ENCODE measurements at regions not wholly inside any gene's neighbourhood (a gene's known extent, or its start where the extent isn't known, plus 50 kb on each side); places are given as distances from the start of the nearest gene placed in this dataset.

GRCh38 chr2:53096351-53096750 is 671.3 kb upstream of the CHAC2 start:
- no peak for TF ChIP-seq CTCF (IDR thresholded peaks at IDR 0.05 in 4 of 5, conservative IDR thresholded peaks at IDR 0.05 in 1 of 5)
- no peak for TF ChIP-seq POLR2A (IDR thresholded peaks at IDR 0.05)

Data from gastrocnemius medialis (tissue), 4 donors.